CD4-positive, CD25-positive, alpha-beta regulatory T cell (primary cell): ENCODE measurements at regions not wholly inside any gene's neighbourhood (a gene's known extent, or its start where the extent isn't known, plus 50 kb on each side); places are given as distances from the start of the nearest gene placed in this dataset.
A peak's percentile ranks its signal among the peaks of the same experiment; 100 is the strongest.

ENCODE experiments used
- ATAC-seq, 2 donors: fragments of 150-1000 bp; cut with Tn5 transposase; one replicate each; pipeline ENCODE4 v1.10.0; 2021; ENCODE audit warnings: low read depth in 2 of 2, moderate number of reproducible peaks in 2 of 2, moderate library complexity in 1 of 2
- DNase-seq, 3 donors: peaks; one replicate each; pipeline versions ENCODE4 v3.0.0 to v3.0.0-alpha.2; 2012 to 2022; ENCODE audit warnings: mixed read lengths in 1 of 3
- H3K27ac ChIP-seq: one replicate; pipeline ENCODE4 v1.7.0; 2013; ENCODE audit warnings: mild to moderate bottlenecking, low read length; ENCODE audit not compliant: insufficient read depth, poor library complexity, severe bottlenecking
- H3K27me3 ChIP-seq: one replicate; pipeline ENCODE4 v1.7.0; 2013; ENCODE audit warnings: low read length; ENCODE audit not compliant: control insufficient read depth, insufficient read depth
- H3K36me3 ChIP-seq: one replicate; pipeline ENCODE4 v1.7.0; 2013; ENCODE audit warnings: mild to moderate bottlenecking, low read length, moderate library complexity; ENCODE audit not compliant: control insufficient read depth, insufficient read depth
- H3K4me1 ChIP-seq: 2 replicates; pipeline ENCODE4 v1.7.0; 2013; ENCODE audit warnings: mild to moderate bottlenecking, low read length; ENCODE audit not compliant: insufficient read depth, control insufficient read depth, poor library complexity, severe bottlenecking
- H3K4me3 ChIP-seq: one replicate; pipeline ENCODE4 v1.7.0; 2013; ENCODE audit warnings: low read depth, mild to moderate bottlenecking, low read length, moderate library complexity
- H3K9me3 ChIP-seq, 2 experiments: 1 replicate in 1 of 2; 2 replicates in 1 of 2; pipeline ENCODE4 v1.7.0; 2013; ENCODE audit warnings: low read length in 2 of 2, mild to moderate bottlenecking in 1 of 2, moderate library complexity in 1 of 2; ENCODE audit not compliant: control insufficient read depth in 2 of 2
- H3K27ac Mint-ChIP-seq, 3 donors: one replicate each; pipeline ENCODE4 v1.8.0; 2020 to 2022; ENCODE audit warnings: mild to moderate bottlenecking in 3 of 3, mixed read lengths in 3 of 3, moderate library complexity in 2 of 3
- H3K27me3 Mint-ChIP-seq: one replicate; pipeline ENCODE4 v1.8.0; 2022; ENCODE audit warnings: mild to moderate bottlenecking, mixed read lengths
- H3K36me3 Mint-ChIP-seq: one replicate; pipeline ENCODE4 v1.8.0; 2020; ENCODE audit warnings: mixed read lengths
- H3K4me1 Mint-ChIP-seq, 4 donors: one replicate each; pipeline ENCODE4 v1.8.0; 2020 to 2022; ENCODE audit warnings: mixed read lengths in 4 of 4, mild to moderate bottlenecking in 1 of 4
- H3K4me3 Mint-ChIP-seq, 4 donors: one replicate each; pipeline ENCODE4 v1.8.0; 2020 to 2022; ENCODE audit warnings: mild to moderate bottlenecking in 4 of 4, mixed read lengths in 4 of 4, moderate library complexity in 3 of 4
- H3K9me3 Mint-ChIP-seq, 7 donors: one replicate each; pipeline ENCODE4 v1.8.0; 2020 to 2022; ENCODE audit warnings: mixed read lengths in 7 of 7, mild to moderate bottlenecking in 3 of 7, moderate library complexity in 2 of 7

- no peaks in the 10 kb centered on the region for H3K36me3 Mint-ChIP-seq
Measured at GRCh38 chr5:54740141-54740540, 222.6 kb downstream of the SNX18 start.

DNA sequence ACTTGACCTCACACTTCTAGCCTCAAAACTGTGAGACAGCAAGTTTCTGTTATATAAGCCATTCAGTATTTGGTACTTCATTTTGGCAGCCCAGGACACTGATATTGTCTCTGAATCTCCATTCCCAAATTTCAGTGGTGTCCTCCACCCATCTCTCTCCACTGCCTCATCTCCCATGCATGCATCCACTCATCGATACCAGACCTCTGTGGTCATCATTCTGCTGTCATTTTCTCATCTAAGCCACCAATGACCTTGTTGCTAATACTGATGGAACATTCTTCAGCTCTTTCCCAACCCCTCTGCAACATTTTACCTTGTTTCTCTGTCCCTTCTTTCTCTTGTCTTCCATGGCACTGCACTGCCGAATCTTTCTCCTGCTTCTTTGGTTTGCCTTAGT, 221.8 kb downstream of the SNX18 start:
- peaks cover 10% of the 10 kb centered on the region for H3K4me1 ChIP-seq
- H3K4me1 Mint-ChIP-seq = peaks cover 5 to 16% (median 12%) of the 10 kb centered on the region in 4 donors
- H3K36me3 Mint-ChIP-seq = no peaks in the 10 kb centered on the region
- H3K27me3 Mint-ChIP-seq = peaks cover 13% of the 10 kb centered on the region
- no peaks in the 10 kb centered on the region for H3K9me3 ChIP-seq
- peaks cover 0 to 1% (median 0%) of the 10 kb centered on the region in 7 donors for H3K9me3 Mint-ChIP-seq
- no peak overlapping the region for H3K27ac ChIP-seq
- no peak for DNase-seq
- no peak overlapping the region for H3K4me3 Mint-ChIP-seq
- no peaks in the 10 kb centered on the region for H3K27me3 ChIP-seq
- no peak overlapping the region for H3K4me3 ChIP-seq
- H3K36me3 ChIP-seq = no peaks in the 10 kb centered on the region
- no peak overlapping the region for H3K27ac Mint-ChIP-seq
- ATAC-seq = no peak

More at GRCh38 chr5:54740141-54740540, 222.6 kb downstream of the SNX18 start:
- Mint-ChIP-seq H3K4me1 (peaks cover 7 to 24% (median 16%) of the 10 kb centered on the region in 4 donors), H3K4me3 (no peak overlapping the region), H3K27ac (no peak overlapping the region), H3K27me3 (peaks cover 8% of the 10 kb centered on the region), H3K9me3 (peaks cover 0 to 1% (median 0%) of the 10 kb centered on the region in 7 donors)
- DNase-seq (no peak), ATAC-seq (no peak)
- Histone ChIP-seq H3K9me3 (no peaks in the 10 kb centered on the region), H3K4me1 (peaks cover 17% of the 10 kb centered on the region), H3K4me3 (no peak overlapping the region), H3K36me3 (no peaks in the 10 kb centered on the region), H3K27ac (no peak overlapping the region), H3K27me3 (no peaks in the 10 kb centered on the region)

GRCh38 chr5:54738973-54739367, 221.4 kb downstream of the SNX18 start:
- Histone ChIP-seq H3K4me1 (peaks cover 6% of the 10 kb centered on the region), H3K36me3 (no peaks in the 10 kb centered on the region), H3K4me3 (no peak overlapping the region), H3K27ac (no peak overlapping the region), H3K9me3 (no peaks in the 10 kb centered on the region), H3K27me3 (no peaks in the 10 kb centered on the region)
- no peak overlapping the region for H3K27ac Mint-ChIP-seq
- no peak for ATAC-seq
- H3K9me3 Mint-ChIP-seq = peaks cover 0 to 1% (median 0%) of the 10 kb centered on the region in 7 donors
- H3K36me3 Mint-ChIP-seq = no peaks in the 10 kb centered on the region
- peaks cover 13% of the 10 kb centered on the region for H3K27me3 Mint-ChIP-seq
- H3K4me1 Mint-ChIP-seq = peaks cover under 1 to 12% (median 8%) of the 10 kb centered on the region in 4 donors
- no peak overlapping the region for H3K4me3 Mint-ChIP-seq
- no peak for DNase-seq

- H3K4me1 Mint-ChIP-seq = peaks cover 0 to 6% (median 2%) of the 10 kb centered on the region in 4 donors
- no peak for ATAC-seq
- no peaks in the 10 kb centered on the region for H3K36me3 ChIP-seq
- H3K36me3 Mint-ChIP-seq = no peaks in the 10 kb centered on the region
- H3K27me3 Mint-ChIP-seq = peaks cover 13% of the 10 kb centered on the region
- H3K27ac Mint-ChIP-seq = peak overlapping the region in 2 of 3 donors; percentile 2 to 8
- H3K4me1 ChIP-seq = peaks cover under 1% of the 10 kb centered on the region
- peaks cover 0 to 3% (median 0%) of the 10 kb centered on the region in 7 donors for H3K9me3 Mint-ChIP-seq
- H3K27me3 ChIP-seq = peaks cover 2% of the 10 kb centered on the region
- H3K9me3 ChIP-seq = no peaks in the 10 kb centered on the region
- H3K4me3 ChIP-seq = no peak overlapping the region
- no peak overlapping the region for H3K4me3 Mint-ChIP-seq
- H3K27ac ChIP-seq = no peak overlapping the region
- DNase-seq = no peak
Measured at GRCh38 chr5:54738118-54738972, 220.8 kb downstream of the SNX18 start.

GRCh38 chr5:54736003-54736797, 218.6 kb downstream of the SNX18 start:
- no peak for ATAC-seq
- no peak overlapping the region for H3K27ac ChIP-seq
- Mint-ChIP-seq H3K36me3 (no peaks in the 10 kb centered on the region), H3K27ac (no peak overlapping the region), H3K4me1 (peaks cover 0 to 5% (median under 1%) of the 10 kb centered on the region in 4 donors), H3K4me3 (no peak overlapping the region), H3K9me3 (peaks cover 0 to 4% (median 0%) of the 10 kb centered on the region in 7 donors), H3K27me3 (peaks cover 18% of the 10 kb centered on the region)
- H3K4me3 ChIP-seq = no peak overlapping the region
- H3K36me3 ChIP-seq = no peaks in the 10 kb centered on the region
- no peaks in the 10 kb centered on the region for H3K4me1 ChIP-seq
- DNase-seq = no peak
- H3K9me3 ChIP-seq = no peaks in the 10 kb centered on the region
- peaks cover 3% of the 10 kb centered on the region for H3K27me3 ChIP-seq

- Mint-ChIP-seq H3K9me3 (peaks cover 0 to 4% (median 0%) of the 10 kb centered on the region in 7 donors), H3K27me3 (peaks cover 26% of the 10 kb centered on the region)
Measured at GRCh38 chr5:54733101-54733500, 215.5 kb downstream of the SNX18 start.

GRCh38 chr5:54732108-54732507, 214.5 kb downstream of the SNX18 start:
- ATAC-seq = no peak
- DNase-seq = no peak
- H3K27me3 Mint-ChIP-seq = peaks cover 28% of the 10 kb centered on the region
- H3K36me3 Mint-ChIP-seq = no peaks in the 10 kb centered on the region
- Histone ChIP-seq H3K4me1 (no peaks in the 10 kb centered on the region), H3K9me3 (no peaks in the 10 kb centered on the region), H3K4me3 (no peak overlapping the region), H3K27ac (no peak overlapping the region), H3K36me3 (no peaks in the 10 kb centered on the region), H3K27me3 (peaks cover 3% of the 10 kb centered on the region)
- peaks cover 0 to 3% (median 0%) of the 10 kb centered on the region in 7 donors for H3K9me3 Mint-ChIP-seq
- peak overlapping the region in 1 of 3 donors; percentile 18 for H3K27ac Mint-ChIP-seq
- H3K4me1 Mint-ChIP-seq = no peaks in the 10 kb centered on the region
- H3K4me3 Mint-ChIP-seq = no peak overlapping the region

More at GRCh38 chr5:54733101-54733500, 215.5 kb downstream of the SNX18 start:
- DNase-seq (no peak), ATAC-seq (no peak)
- Histone ChIP-seq H3K4me1 (no peaks in the 10 kb centered on the region), H3K4me3 (no peak overlapping the region), H3K27ac (no peak overlapping the region), H3K36me3 (no peaks in the 10 kb centered on the region), H3K27me3 (peaks cover 3% of the 10 kb centered on the region), H3K9me3 (no peaks in the 10 kb centered on the region)
- H3K27ac Mint-ChIP-seq = no peak overlapping the region
- H3K4me1 Mint-ChIP-seq = no peaks in the 10 kb centered on the region
- no peaks in the 10 kb centered on the region for H3K36me3 Mint-ChIP-seq
- no peak overlapping the region for H3K4me3 Mint-ChIP-seq
